HuH-7 (cell line): ENCODE measurements at regions not wholly inside any gene's neighbourhood (a gene's known extent, or its start where the extent isn't known, plus 50 kb on each side); places are given as distances from the start of the nearest gene placed in this dataset.
"Not testable (repeated sequence)": the region's sequence is repeated elsewhere in the genome, so short reads cannot be mapped to it uniquely, and the experiment has no call there.

Experiments used
- DNase-seq: peaks from one replicate; pipeline ENCODE4 v3.0.0; 2011; ENCODE audit warnings: low spot score

GRCh38 chr5:167415779-167416746 lies 875.4 kb upstream of the WWC1 start:
- no peak for DNase-seq

GRCh38 chr5:167417662-167418061 lies 873.8 kb upstream of the WWC1 start:
- DNase-seq: no peak

GRCh38 chr5:167425161-167425560 lies 866.3 kb upstream of the WWC1 start:
- DNase-seq: no peak

- no peak for DNase-seq
Measured at GRCh38 chr5:167426501-167426900, 864.9 kb upstream of the WWC1 start.

GRCh38 chr5:167427641-167428040 lies 863.8 kb upstream of the WWC1 start:
- not testable (repeated sequence) for DNase-seq

- no peak for DNase-seq
Measured at GRCh38 chr5:167440846-167441245, 850.6 kb upstream of the WWC1 start.

GRCh38 chr5:167442922-167443321 lies 848.5 kb upstream of the WWC1 start:
- peak; percentile 28 for DNase-seq

GRCh38 chr5:167447466-167448375 lies 843.7 kb upstream of the WWC1 start:
- no peak for DNase-seq

GRCh38 chr5:167448376-167448775 lies 843.1 kb upstream of the WWC1 start:
- no peak for DNase-seq

- no peak for DNase-seq
Measured at GRCh38 chr5:167451076-167451475, 840.4 kb upstream of the WWC1 start.

- no peak for DNase-seq
Measured at GRCh38 chr5:167452136-167452535, 839.3 kb upstream of the WWC1 start.

GRCh38 chr5:167453246-167454030 lies 838.0 kb upstream of the WWC1 start:
- DNase-seq: no peak

- DNase-seq: no peak
Measured at GRCh38 chr5:167458412-167458811, 833.0 kb upstream of the WWC1 start.

- no peak for DNase-seq
Measured at GRCh38 chr5:167460449-167461020, 830.9 kb upstream of the WWC1 start.

- DNase-seq: no peak
Measured at GRCh38 chr5:167463939-167464338, 827.5 kb upstream of the WWC1 start.

- no peak for DNase-seq
Measured at GRCh38 chr5:167466992-167467391, 824.5 kb upstream of the WWC1 start.

GRCh38 chr5:167472566-167473108 lies 818.8 kb upstream of the WWC1 start:
- DNase-seq: no peak

- no peak for DNase-seq
Measured at GRCh38 chr5:167478188-167478587, 813.3 kb upstream of the WWC1 start.

- no peak for DNase-seq
Measured at GRCh38 chr5:167479779-167480178, 811.7 kb upstream of the WWC1 start.

GRCh38 chr5:167481345-167481744 lies 810.1 kb upstream of the WWC1 start:
- DNase-seq: no peak

- no peak for DNase-seq
Measured at GRCh38 chr5:167482555-167482954, 808.9 kb upstream of the WWC1 start.
